HG03520 (cell line): ENCODE measurements at regions not wholly inside any gene's neighbourhood (a gene's known extent, or its start where the extent isn't known, plus 50 kb on each side); places are given as distances from the start of the nearest gene placed in this dataset.
"Not testable (repeated sequence)": the region's sequence is repeated elsewhere in the genome, so short reads cannot be mapped to it uniquely, and the experiment has no call there.

Experiments used
- ATAC-seq: cut with Tn5 transposase; IDR thresholded peaks from one replicate; pipeline ENCODE4 v1.9.1; 2021; ENCODE audit warnings: mild to moderate bottlenecking, moderate library complexity; ENCODE audit not compliant: unreplicated experiment

- no peak for ATAC-seq
These were observed 368.1 kb upstream of the KYNU start for GRCh38 chr2:142509401-142509800.

GRCh38 chr2:142504754-142505153 is 372.7 kb upstream of the KYNU start:
- no peak for ATAC-seq

- no peak for ATAC-seq
These were observed 371.6 kb upstream of the LRP1B start for GRCh38 chr2:142502402-142502801.

GRCh38 chr2:142495141-142495540 is 364.3 kb upstream of the LRP1B start:
- no peak for ATAC-seq

GRCh38 chr2:142489631-142490030 is 358.8 kb upstream of the LRP1B start:
- ATAC-seq: not testable (repeated sequence)

DNA sequence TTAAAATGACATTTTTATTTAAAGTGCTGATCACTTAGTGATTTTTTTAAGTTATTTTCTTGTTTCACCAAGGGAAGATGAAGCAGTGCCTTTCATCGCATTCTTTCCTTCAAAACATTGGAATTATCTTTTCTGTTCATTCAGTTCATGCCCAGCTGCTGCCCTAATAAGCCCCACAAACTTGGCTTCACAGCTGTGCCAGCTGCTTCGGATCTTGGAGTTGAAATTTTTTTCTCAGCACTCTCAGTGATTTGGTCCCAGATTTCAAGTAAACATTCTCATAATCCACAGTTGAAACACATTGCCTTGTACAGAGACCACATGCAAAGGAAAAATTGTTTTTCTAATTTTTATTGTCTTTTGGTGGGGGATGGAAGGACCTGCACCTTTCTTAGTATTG is 353.3 kb upstream of the LRP1B start:
- ATAC-seq: no peak

DNA sequence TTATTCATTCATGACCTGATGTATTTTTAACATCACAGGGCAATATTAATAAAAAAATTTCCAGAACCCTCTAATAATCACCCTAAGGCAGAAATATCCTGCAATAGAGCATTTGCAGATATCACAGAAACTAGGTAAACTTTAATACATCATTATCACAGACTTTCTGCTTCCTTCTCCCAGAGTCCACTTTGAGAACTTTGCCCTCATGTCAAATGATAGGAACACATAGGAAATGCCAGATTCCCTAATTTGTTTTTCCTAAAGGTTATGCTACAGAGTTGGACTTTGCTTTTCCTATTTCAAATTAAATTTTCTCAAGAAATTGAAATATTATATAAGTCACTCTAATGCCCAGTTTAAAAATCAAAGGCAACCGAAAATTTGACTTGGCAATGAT is 352.8 kb upstream of the LRP1B start:
- ATAC-seq: no peak

DNA sequence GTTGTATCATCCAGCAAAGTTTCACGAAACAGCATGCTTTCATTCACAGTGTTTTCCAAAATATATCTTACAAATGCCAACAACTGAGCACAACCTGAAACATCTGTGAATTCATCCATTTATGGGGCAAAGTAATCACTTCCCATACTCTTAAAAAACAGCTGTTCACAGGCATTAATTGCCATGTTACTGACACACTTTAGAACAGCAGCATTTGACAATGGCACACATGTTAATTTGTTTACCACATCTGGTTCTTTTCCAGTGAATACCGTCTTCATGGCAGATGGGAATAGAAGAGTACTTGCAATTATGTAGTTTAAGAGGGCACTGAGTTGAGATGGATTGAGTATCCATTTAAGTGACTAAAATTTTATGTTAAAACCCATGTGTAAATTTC is 347.4 kb upstream of the LRP1B start:
- no peak for ATAC-seq

GRCh38 chr2:142472382-142472781 is 341.6 kb upstream of the LRP1B start:
- ATAC-seq: no peak

- no peak for ATAC-seq
These were observed 336.5 kb upstream of the LRP1B start for GRCh38 chr2:142467321-142467720.

GRCh38 chr2:142463047-142463446 is 332.2 kb upstream of the LRP1B start:
- no peak for ATAC-seq

DNA sequence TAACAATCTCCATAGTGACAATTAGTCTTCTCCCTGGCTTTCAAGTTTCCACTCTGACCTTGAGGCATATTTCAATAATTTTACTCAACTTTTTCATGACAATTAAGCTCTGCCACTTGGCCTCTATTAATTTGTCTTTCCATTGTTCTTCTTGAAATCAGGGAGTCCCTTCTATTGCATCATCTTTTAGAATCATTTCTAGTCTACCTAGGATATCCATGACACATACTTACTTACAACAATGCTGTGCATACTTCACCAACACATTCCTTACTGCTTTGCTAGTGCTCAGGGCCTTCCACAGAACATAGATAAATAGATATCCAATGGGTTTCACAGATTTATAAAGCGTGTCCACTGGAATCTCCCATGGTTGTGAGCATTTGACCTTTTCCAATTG is 331.5 kb upstream of the LRP1B start:
- no peak for ATAC-seq

- no peak for ATAC-seq
These were observed 314.8 kb upstream of the LRP1B start for GRCh38 chr2:142445551-142446072.

- no peak for ATAC-seq
These were observed 314.2 kb upstream of the LRP1B start for GRCh38 chr2:142445023-142445422.

GRCh38 chr2:142435847-142436246 is 305.0 kb upstream of the LRP1B start:
- ATAC-seq: no peak

DNA sequence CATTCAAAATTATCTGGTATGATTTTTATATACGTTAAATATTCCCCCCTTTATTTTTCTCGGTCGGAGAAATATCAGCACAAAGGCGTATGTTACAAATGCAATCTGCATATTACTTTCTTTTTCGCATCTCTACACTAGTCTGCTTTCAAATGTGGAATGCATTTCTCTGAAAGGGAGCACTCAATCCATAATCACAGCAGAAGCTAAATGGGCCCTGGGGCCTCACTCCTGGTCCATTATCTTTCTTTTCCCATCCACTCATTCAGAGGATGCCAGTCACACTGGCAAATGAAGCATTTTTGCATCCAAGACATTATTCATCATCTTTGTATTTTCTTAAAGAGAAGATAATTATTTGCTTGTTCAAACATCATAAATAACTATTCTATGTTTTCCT is 295.2 kb upstream of the LRP1B start:
- ATAC-seq: no peak

DNA sequence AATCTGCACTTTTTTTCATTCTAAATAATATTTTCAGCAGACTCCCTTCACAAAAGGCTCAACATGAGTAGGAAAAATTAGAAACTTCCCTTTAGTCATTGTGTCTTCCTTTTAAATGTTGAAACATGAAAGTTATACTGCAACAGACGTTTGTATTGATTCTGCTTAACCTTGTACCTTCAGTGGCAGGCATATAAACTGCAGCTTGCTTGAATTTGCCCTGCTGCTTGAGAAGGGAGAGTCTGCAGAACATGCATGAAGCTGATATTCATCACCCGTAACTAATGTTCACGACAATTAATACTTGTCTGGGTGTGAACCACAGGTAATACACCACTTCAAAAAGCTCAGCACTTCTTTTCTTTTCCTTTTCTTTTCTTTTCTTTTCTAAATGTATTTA is 294.7 kb upstream of the LRP1B start:
- no peak for ATAC-seq

DNA sequence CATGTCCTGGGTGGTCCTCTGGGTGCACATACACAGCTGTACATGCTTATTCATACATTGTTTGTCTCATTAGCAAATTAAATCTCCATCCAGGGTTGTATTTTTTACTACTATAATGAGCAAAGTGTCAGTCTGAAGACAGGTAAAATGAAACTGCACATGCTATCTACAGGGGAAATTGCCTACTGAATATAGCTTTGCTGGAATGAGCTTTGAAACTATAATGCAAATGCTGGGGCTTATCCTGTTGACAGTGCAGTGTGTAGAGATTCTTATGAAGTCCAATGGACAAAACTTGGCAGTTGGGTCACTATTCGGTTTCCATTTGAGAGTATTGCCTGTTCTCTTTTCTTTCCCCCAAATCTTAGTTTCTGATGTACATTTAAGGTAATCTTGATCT is 292.8 kb upstream of the LRP1B start:
- no peak for ATAC-seq

DNA sequence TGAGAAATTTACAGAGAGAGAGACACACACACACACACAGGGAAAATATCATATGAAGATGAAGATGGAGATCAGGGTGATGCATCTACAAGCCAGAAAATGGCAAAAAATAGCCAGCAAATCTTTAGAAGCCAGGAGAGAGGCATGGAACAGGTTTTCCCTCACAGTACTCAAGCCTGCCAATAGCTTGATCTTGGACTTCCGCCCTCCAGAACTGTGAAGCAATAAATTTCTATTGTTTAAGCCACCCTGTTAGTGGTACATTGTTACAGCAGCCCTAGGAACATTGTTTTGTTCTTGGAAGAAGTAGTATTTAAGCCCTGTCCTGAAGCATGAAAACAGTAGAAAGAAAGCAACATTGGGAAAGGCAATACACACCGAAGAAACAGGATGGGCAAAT is 292.0 kb upstream of the LRP1B start:
- no peak for ATAC-seq

DNA sequence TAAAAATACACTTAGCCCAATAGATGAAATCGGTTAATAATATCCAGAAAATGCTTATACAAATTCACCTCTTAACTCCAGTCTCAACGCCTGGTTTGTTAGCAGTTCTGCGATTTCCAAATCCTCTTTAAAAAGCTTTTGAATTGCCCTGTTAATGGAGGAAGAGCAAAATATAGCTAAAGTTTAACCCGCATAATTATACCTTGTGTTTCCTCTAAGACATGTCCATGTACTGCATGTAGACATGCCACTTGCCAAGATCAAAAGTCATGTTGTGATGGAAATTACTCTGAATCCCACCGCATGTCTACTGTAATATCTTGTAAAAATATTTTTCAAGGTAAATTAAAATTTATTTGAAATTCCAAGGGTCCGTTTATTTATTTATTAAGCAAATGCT is 291.2 kb upstream of the LRP1B start:
- no peak for ATAC-seq

- ATAC-seq: not testable (repeated sequence)
These were observed 287.9 kb upstream of the LRP1B start for GRCh38 chr2:142418699-142419098.

DNA sequence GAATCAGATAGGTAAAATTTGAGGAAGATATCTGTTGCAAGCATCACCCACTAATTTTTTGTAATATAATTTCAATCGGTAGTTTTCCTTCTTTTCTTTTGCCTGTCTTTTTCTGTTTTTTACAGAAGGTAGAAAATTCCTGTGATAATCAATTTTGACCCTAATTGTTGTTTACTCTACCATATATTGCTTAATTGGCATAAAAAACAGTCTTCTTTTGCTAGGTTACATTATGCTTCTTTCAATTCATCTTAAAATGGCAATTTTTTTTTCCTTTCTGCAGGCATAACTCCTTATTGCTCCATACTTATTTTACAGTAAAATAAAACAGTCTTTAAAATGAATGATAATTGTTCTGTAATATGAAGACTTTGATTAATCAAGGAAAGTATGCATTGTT is 286.2 kb upstream of the LRP1B start:
- ATAC-seq: no peak

- no peak for ATAC-seq
These were observed 284.6 kb upstream of the LRP1B start for GRCh38 chr2:142415461-142415860.

GRCh38 chr2:142398212-142398611 is 267.4 kb upstream of the LRP1B start:
- ATAC-seq: no peak
